Right atrium auricular region (tissue), 2 donors: ENCODE measurements at regions not wholly inside any gene's neighbourhood (a gene's known extent, or its start where the extent isn't known, plus 50 kb on each side); places are given as distances from the start of the nearest gene placed in this dataset.

Experiments used
- DNase-seq: peaks from one replicate; pipeline ENCODE4 v3.0.0-alpha.2; 2019; ENCODE audit warnings: low spot score
- H3K27ac ChIP-seq, 2 donors: fragments of 200-600 bp; sonication (generic); 1 replicate in 1 of 2; 2 replicates in 1 of 2; pipeline ENCODE4 v1.5.1; 2016 to 2019
- H3K27me3 ChIP-seq, 2 donors: fragments of 200-600 bp; sonication (generic); one replicate each; pipeline versions ENCODE4 v1.5.1 to v1.6.0; 2017 to 2019
- H3K36me3 ChIP-seq: fragments of 200-600 bp; sonication (generic); one replicate; pipeline ENCODE4 v1.5.1; 2016
- H3K4me1 ChIP-seq, 2 donors: fragments of 200-600 bp; sonication (generic); one replicate each; pipeline versions ENCODE4 v1.5.1 to v1.6.0; 2017 to 2019
- H3K4me3 ChIP-seq, 2 donors: fragments of 200-600 bp; sonication (generic); 1 replicate in 1 of 2; 2 replicates in 1 of 2; pipeline ENCODE4 v1.5.1; 2017 to 2019; ENCODE audit warnings: mild to moderate bottlenecking in 1 of 2, moderate library complexity in 1 of 2
- H3K9me3 ChIP-seq, 2 donors: fragments of 200-600 bp; sonication (generic); one replicate each; pipeline ENCODE4 v1.5.1; 2019
- CTCF ChIP-seq, 2 donors: fragments of 200-600 bp; sonication (generic); IDR thresholded peaks; one replicate each; pipeline ENCODE4 v1.5.1; 2019; ENCODE audit warnings: antibody characterized with exemption in 2 of 2

- Histone ChIP-seq H3K36me3 (no peaks in the 10 kb centered on the region), H3K27ac (no peak overlapping the region), H3K4me3 (no peak overlapping the region), H3K4me1 (no peaks in the 10 kb centered on the region), H3K9me3 (no peaks in the 10 kb centered on the region), H3K27me3 (no peaks in the 10 kb centered on the region)
- no peak for DNase-seq
- TF ChIP-seq CTCF (IDR thresholded peaks at IDR 0.05), result no peak
Observed at GRCh38 chr11:26777372-26777808, 55.5 kb upstream of the SLC5A12 start.

- Histone ChIP-seq H3K36me3 (no peaks in the 10 kb centered on the region), H3K4me1 (no peaks in the 10 kb centered on the region), H3K27ac (no peak overlapping the region), H3K9me3 (no peaks in the 10 kb centered on the region), H3K27me3 (no peaks in the 10 kb centered on the region), H3K4me3 (no peak overlapping the region)
- TF ChIP-seq CTCF (IDR thresholded peaks at IDR 0.05), result no peak
- no peak for DNase-seq
Observed at GRCh38 chr11:26778000-26778757, 56.3 kb upstream of the SLC5A12 start.

- Histone ChIP-seq H3K4me3 (no peak overlapping the region), H3K27ac (no peak overlapping the region), H3K9me3 (peaks cover 0 to 5% of the 10 kb centered on the region in 2 donors), H3K36me3 (no peaks in the 10 kb centered on the region), H3K4me1 (no peaks in the 10 kb centered on the region), H3K27me3 (no peaks in the 10 kb centered on the region)
- TF ChIP-seq CTCF (IDR thresholded peaks at IDR 0.05), result no peak
- no peak for DNase-seq
Observed at GRCh38 chr11:26779074-26779865, 57.4 kb upstream of the SLC5A12 start.

- Histone ChIP-seq H3K27ac (no peak overlapping the region), H3K4me1 (no peaks in the 10 kb centered on the region), H3K27me3 (no peaks in the 10 kb centered on the region), H3K36me3 (no peaks in the 10 kb centered on the region), H3K9me3 (peaks cover 0 to 9% of the 10 kb centered on the region in 2 donors), H3K4me3 (no peak overlapping the region)
- no peak for DNase-seq
- no peak for TF ChIP-seq CTCF (IDR thresholded peaks at IDR 0.05)
Observed at GRCh38 chr11:26780376-26781085, 58.7 kb upstream of the SLC5A12 start.

GRCh38 chr11:26782220-26782965, 60.5 kb upstream of the SLC5A12 start:
- TF ChIP-seq CTCF (IDR thresholded peaks at IDR 0.05), result no peak
- H3K36me3 ChIP-seq, result no peaks in the 10 kb centered on the region
- H3K4me3 ChIP-seq, result no peak overlapping the region
- no peaks in the 10 kb centered on the region for H3K4me1 ChIP-seq
- peaks cover 0 to 9% of the 10 kb centered on the region in 2 donors for H3K9me3 ChIP-seq
- no peaks in the 10 kb centered on the region for H3K27me3 ChIP-seq
- no peak for DNase-seq
- H3K27ac ChIP-seq, result no peak overlapping the region
